K562 (cell line): ENCODE measurements at regions not wholly inside any gene's neighbourhood (a gene's known extent, or its start where the extent isn't known, plus 50 kb on each side); places are given as distances from the start of the nearest gene placed in this dataset.

ENCODE experiments used
- CAMTA2 ChIP-seq: fragments of 250-450 bp; sonication (Bioruptor Pico); conservative IDR thresholded peaks from 2 replicates; pipeline ENCODE4 v1.5.1; 2022
- FOXK2 ChIP-seq, 2 experiments: fragments of 450-650 bp; IDR thresholded peaks in 1 of 2; conservative IDR thresholded peaks in 1 of 2; 2 replicates each; pipeline ENCODE4 v1.6.1; 2016; ENCODE audit warnings: low read depth in 2 of 2, mild to moderate bottlenecking in 1 of 2
- HIVEP1 ChIP-seq: fragments of 250-450 bp; sonication (Bioruptor Pico); IDR thresholded peaks from 2 replicates; pipeline ENCODE4 v1.4.0; 2020; ENCODE audit warnings: mild to moderate bottlenecking
- HMBOX1 ChIP-seq: sonication (generic); IDR thresholded peaks from 2 replicates; pipeline ENCODE4 v1.6.1; 2016
- MAFK ChIP-seq: IDR thresholded peaks from 2 replicates; pipeline ENCODE4 v1.6.1; 2011; ENCODE audit warnings: low read length, improper control_type of control experiment
- PBX2 ChIP-seq, 2 experiments: IDR thresholded peaks in 1 of 2; conservative IDR thresholded peaks in 1 of 2; 2 replicates each; pipeline ENCODE4 v1.6.1; 2016; ENCODE audit warnings: low read depth in 2 of 2, mild to moderate bottlenecking in 1 of 2, missing compliant biosample characterization in 1 of 2, missing genetic modification characterization in 1 of 2, moderate library complexity in 1 of 2
- POLR2A ChIP-seq: fragments of 450-650 bp; conservative IDR thresholded peaks from 2 replicates; pipeline ENCODE4 v1.6.1; 2016
- SMARCC2 ChIP-seq: fragments of 450-650 bp; IDR thresholded peaks from 2 replicates; pipeline ENCODE4 v1.6.1; 2017; ENCODE audit warnings: antibody characterized with exemption, moderate library complexity, mild to moderate bottlenecking, low read depth
- TCF7L2 ChIP-seq: fragments of 150-350 bp; IDR thresholded peaks from 2 replicates; pipeline ENCODE4 v1.6.1; 2016; ENCODE audit warnings: low read depth, mild to moderate bottlenecking, low read length, moderate library complexity
- TRIM24 ChIP-seq, 2 experiments: fragments of 450-650 bp; IDR thresholded peaks; 2 replicates each; pipeline ENCODE4 v1.6.1; 2016
- U2AF2 ChIP-seq: fragments of 200-400 bp; formaldehyde crosslinking; optimal IDR thresholded peaks from 2 replicates; pipeline ENCODE3; 2017; ENCODE audit warnings: low read depth, mild to moderate bottlenecking, low read length
- ZBTB40 ChIP-seq, 2 experiments: fragments of 450-650 bp in 1 of 2; sonication (generic) in 1 of 2; formaldehyde crosslinking in 1 of 2; IDR thresholded peaks; 2 replicates each; pipeline versions ENCODE4 v1.7.1 to v1.9.0; 2016 to 2022; ENCODE audit warnings: inconsistent platforms in 1 of 2, mild to moderate bottlenecking in 1 of 2, missing genetic modification reagents in 1 of 2
- ZNF175 ChIP-seq: fragments of 200-800 bp; sonication (Bioruptor generic); IDR thresholded peaks from 2 replicates; pipeline ENCODE4 v1.6.1; 2016; ENCODE audit warnings: low read depth, mild to moderate bottlenecking, missing genetic modification characterization, missing compliant biosample characterization

- 0 out of 2 replicates have a peak, but pooled peaks have one; percentile 31 for TF ChIP-seq ZBTB40 (IDR thresholded peaks at IDR 0.05)
- no peak for TF ChIP-seq ZBTB40 (CRISPR knock-in tag; IDR thresholded peaks at IDR 0.05)
- no peak for TF ChIP-seq SMARCC2
- no peak for TF ChIP-seq ZNF175 (CRISPR knock-in tag)
- TF ChIP-seq U2AF2: no peak
- no peak for TF ChIP-seq TCF7L2
- no peak for TF ChIP-seq HMBOX1
- no peak for TF ChIP-seq HIVEP1 (CRISPR knock-in tag)
- TF ChIP-seq TRIM24 (IDR thresholded peaks at IDR 0.05): peak in 1 of 2 experiments; percentile 33; a peak in 1 of 4 replicates
- peak; percentile 60; the same call in 1 of the 2 replicates for TF ChIP-seq MAFK
- no peak for TF ChIP-seq POLR2A
- peak; percentile 32 to 46; a peak in 1 of 4 replicates for TF ChIP-seq FOXK2 (conservative IDR thresholded peaks at IDR 0.05 in 1 of 2, IDR thresholded peaks at IDR 0.05 in 1 of 2; ENCODE audit: low read depth in 2 of 2)
- no peak for TF ChIP-seq CAMTA2 (CRISPR knock-in tag)
- no peak for TF ChIP-seq PBX2 (CRISPR knock-in tag; IDR thresholded peaks at IDR 0.05; ENCODE audit: low read depth)
- peak; percentile 58 for TF ChIP-seq PBX2 (tag; conservative IDR thresholded peaks at IDR 0.05; ENCODE audit: low read depth)
These were observed 219.8 kb downstream of the SH3BP4 start (continued) for GRCh38 chr2:235171550-235172031.
